ENCODE measurements at regions not wholly inside any gene's neighbourhood (a gene's known extent, or its start where the extent isn't known, plus 50 kb on each side); places are given as distances from the start of the nearest gene placed in this dataset.
"Not testable (repeated sequence)": the region's sequence is repeated elsewhere in the genome, so short reads cannot be mapped to it uniquely, and the experiment has no call there.

- WGBS, 3 donors = 96 to 100% (median 96%) methylated on average over 1 of the region's 1 CpG
- ATAC-seq = no peak
Observed at GRCh38 chr3:56935811-56936210, 124.7 kb upstream of the SPATA12 start.

GRCh38 chr3:56934481-56934880, 126.0 kb upstream of the SPATA12 start:
- intact Hi-C loops (cut with DNase I); H3K4me1 ChIP-seq; DNase-seq; H3K27me3 ChIP-seq (ENCODE audit: insufficient read depth in 3 of 3, low read length in 2 of 3); H3K27ac ChIP-seq; H3K4me3 ChIP-seq; ATAC-seq; H3K36me3 ChIP-seq (ENCODE audit: insufficient read depth in 1 of 2, low read depth in 1 of 2); H3K9me3 ChIP-seq: not testable (repeated sequence)
- 82 to 94% (median 94%) methylated on average over 12 to 26 of the region's 26 CpGs for WGBS, 3 donors

More at GRCh38 chr3:56935811-56936210, 124.7 kb upstream of the SPATA12 start:
- DNase-seq = no peak
- Histone ChIP-seq H3K9me3 (no peaks in the 10 kb centered on the region), H3K27me3 (ENCODE audit: insufficient read depth in 3 of 3, low read length in 2 of 3) (no peaks in the 10 kb centered on the region), H3K36me3 (ENCODE audit: insufficient read depth in 1 of 2, low read depth in 1 of 2) (no peaks in the 10 kb centered on the region), H3K4me3 (no peak overlapping the region), H3K27ac (no peak overlapping the region), H3K4me1 (no peaks in the 10 kb centered on the region)
- intact Hi-C loops (cut with DNase I) = no loop called here
- no peak for TF ChIP-seq CTCF (IDR thresholded peaks at IDR 0.05)

- no peak overlapping the region for H3K4me3 ChIP-seq
- 90 to 100% (median 100%) methylated on average over 1 of the region's 1 CpG for WGBS, 3 donors
- no peaks in the 10 kb centered on the region for H3K27me3 ChIP-seq (ENCODE audit: insufficient read depth in 3 of 3, low read length in 2 of 3)
- ATAC-seq = no peak
- TF ChIP-seq CTCF (IDR thresholded peaks at IDR 0.05) = no peak
- no peak overlapping the region for H3K27ac ChIP-seq
- H3K9me3 ChIP-seq = no peaks in the 10 kb centered on the region
- no peaks in the 10 kb centered on the region for H3K4me1 ChIP-seq
- no peaks in the 10 kb centered on the region for H3K36me3 ChIP-seq (ENCODE audit: insufficient read depth in 1 of 2, low read depth in 1 of 2)
- DNase-seq = no peak
- intact Hi-C loops (cut with DNase I) = no loop called here
Observed at GRCh38 chr3:56933803-56934202, 126.7 kb upstream of the SPATA12 start.

GRCh38 chr3:56932866-56933265, 127.6 kb upstream of the SPATA12 start:
- ATAC-seq (no peak), DNase-seq (no peak)
- intact Hi-C loops (cut with DNase I) = no loop called here
- Histone ChIP-seq H3K9me3 (no peaks in the 10 kb centered on the region), H3K36me3 (ENCODE audit: insufficient read depth in 1 of 2, low read depth in 1 of 2) (no peaks in the 10 kb centered on the region), H3K27ac (no peak overlapping the region), H3K27me3 (ENCODE audit: insufficient read depth in 3 of 3, low read length in 2 of 3) (no peaks in the 10 kb centered on the region), H3K4me1 (no peaks in the 10 kb centered on the region), H3K4me3 (no peak overlapping the region)
- TF ChIP-seq CTCF (IDR thresholded peaks at IDR 0.05) = no peak
- 52 to 85% (median 66%) methylated on average over 3 of the region's 3 CpGs for WGBS, 3 donors

GRCh38 chr3:56931836-56932235, 128.6 kb upstream of the SPATA12 start:
- no peak for ATAC-seq

More at GRCh38 chr3:56931836-56932235, 128.6 kb upstream of the SPATA12 start:
- H3K9me3 ChIP-seq = no peaks in the 10 kb centered on the region
- H3K27ac ChIP-seq = no peak overlapping the region
- no peaks in the 10 kb centered on the region for H3K4me1 ChIP-seq
- no peaks in the 10 kb centered on the region for H3K36me3 ChIP-seq (ENCODE audit: insufficient read depth in 1 of 2, low read depth in 1 of 2)
- H3K4me3 ChIP-seq = no peak overlapping the region
- intact Hi-C loops (cut with DNase I) = no loop called here
- no peak for DNase-seq
- TF ChIP-seq CTCF (IDR thresholded peaks at IDR 0.05) = no peak
- no peaks in the 10 kb centered on the region for H3K27me3 ChIP-seq (ENCODE audit: insufficient read depth in 3 of 3, low read length in 2 of 3)
